SK-N-SH treated with all-trans-retinoic acid at 6 μM for 48 hours (cell line): ENCODE measurements at regions not wholly inside any gene's neighbourhood (a gene's known extent, or its start where the extent isn't known, plus 50 kb on each side); places are given as distances from the start of the nearest gene placed in this dataset.

Experiments
- BACH2 ChIP-seq: fragments of 250-450 bp; sonication (Bioruptor Pico); IDR thresholded peaks from 2 replicates; pipeline ENCODE4 v1.9.0; 2021; ENCODE audit warnings: mild to moderate bottlenecking, borderline replicate concordance
- CREB5 ChIP-seq: fragments of 250-450 bp; sonication (Bioruptor Pico); IDR thresholded peaks from 2 replicates; pipeline ENCODE4 v1.5.1; 2020; ENCODE audit warnings: low read depth, mild to moderate bottlenecking, moderate library complexity
- ESRRG ChIP-seq: fragments of 250-450 bp; sonication (Bioruptor Pico); IDR thresholded peaks from 2 replicates; pipeline ENCODE4 v1.6.1; 2021; ENCODE audit warnings: mild to moderate bottlenecking
- OSR1 ChIP-seq: fragments of 250-450 bp; sonication (Bioruptor Pico); IDR thresholded peaks from 2 replicates; pipeline ENCODE4 v1.8.0; 2022; ENCODE audit warnings: moderate library complexity, mild to moderate bottlenecking, inconsistent platforms
- PATZ1 ChIP-seq: fragments of 250-450 bp; sonication (Bioruptor Pico); IDR thresholded peaks from 2 replicates; pipeline ENCODE4 v1.8.0; 2020; ENCODE audit warnings: mild to moderate bottlenecking, moderate library complexity, borderline replicate concordance
- TCF4 ChIP-seq: fragments of 250-450 bp; sonication (Bioruptor Pico); IDR thresholded peaks from 2 replicates; pipeline ENCODE4 v1.8.0; 2021; ENCODE audit warnings: mild to moderate bottlenecking, moderate library complexity, borderline replicate concordance
- TSHZ2 ChIP-seq: fragments of 250-450 bp; sonication (Bioruptor Pico); IDR thresholded peaks from 2 replicates; pipeline ENCODE4 v1.5.0; 2020; ENCODE audit warnings: mild to moderate bottlenecking, moderate library complexity
- ZNF70 ChIP-seq: fragments of 450-650 bp; formaldehyde crosslinking; IDR thresholded peaks from 2 replicates; pipeline ENCODE4 v1.5.0; 2020; ENCODE audit warnings: mild to moderate bottlenecking, moderate library complexity

GRCh38 chr5:3729631-3730030, 134.0 kb downstream of the IRX1 start:
- no peak for TF ChIP-seq ESRRG (CRISPR knock-in tag)
- TF ChIP-seq BACH2 (CRISPR knock-in tag), result no peak
- no peak for TF ChIP-seq OSR1 (CRISPR knock-in tag)
- TF ChIP-seq PATZ1 (CRISPR knock-in tag), result no peak
- TF ChIP-seq CREB5 (CRISPR knock-in tag), result no peak
- TF ChIP-seq TSHZ2, result no peak
- no peak for TF ChIP-seq ZNF70 (CRISPR knock-in tag)
- TF ChIP-seq TCF4 (CRISPR knock-in tag), result no peak
